Hematopoietic multipotent progenitor cell (in vitro differentiated cells): ENCODE measurements at regions not wholly inside any gene's neighbourhood (a gene's known extent, or its start where the extent isn't known, plus 50 kb on each side); places are given as distances from the start of the nearest gene placed in this dataset.
A peak's percentile ranks its signal among the peaks of the same experiment; 100 is the strongest.
"Not testable (repeated sequence)": the region's sequence is repeated elsewhere in the genome, so short reads cannot be mapped to it uniquely, and the experiment has no call there.

Experiments
- DNase-seq, 3 donors: peaks; one replicate each; pipeline ENCODE4 v3.0.0-alpha.2; 2011 to 2015; ENCODE audit warnings: low read depth in 2 of 3, low spot score in 2 of 3

DNA sequence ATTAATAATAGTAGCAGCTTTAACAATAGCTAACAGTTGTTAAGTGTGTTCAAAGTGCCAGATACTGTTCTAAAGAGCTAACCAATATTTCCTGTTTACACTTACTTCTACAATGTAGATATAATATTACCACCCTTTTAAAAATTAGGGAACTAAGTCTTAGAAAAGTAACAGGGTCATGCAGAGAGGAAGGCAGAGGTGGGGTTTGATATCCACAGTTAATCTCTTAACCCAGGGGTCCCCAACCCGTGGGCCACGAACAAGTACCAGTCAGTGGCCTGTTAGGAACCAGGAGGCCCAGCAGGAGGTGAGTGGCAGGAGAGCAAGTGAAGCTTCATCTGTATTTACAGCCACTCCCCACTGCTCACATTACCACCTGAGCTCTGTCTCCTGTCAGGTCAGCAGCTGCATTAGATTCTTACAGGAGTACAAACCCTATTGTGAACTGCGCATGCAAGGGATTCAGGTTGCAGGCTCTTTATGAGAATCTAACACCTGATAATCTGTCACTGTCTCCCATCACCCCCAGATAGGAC is 89.1 kb downstream of the ACTL7B start:
- DNase-seq: peak in 1 of 3 donors; percentile 36

DNA sequence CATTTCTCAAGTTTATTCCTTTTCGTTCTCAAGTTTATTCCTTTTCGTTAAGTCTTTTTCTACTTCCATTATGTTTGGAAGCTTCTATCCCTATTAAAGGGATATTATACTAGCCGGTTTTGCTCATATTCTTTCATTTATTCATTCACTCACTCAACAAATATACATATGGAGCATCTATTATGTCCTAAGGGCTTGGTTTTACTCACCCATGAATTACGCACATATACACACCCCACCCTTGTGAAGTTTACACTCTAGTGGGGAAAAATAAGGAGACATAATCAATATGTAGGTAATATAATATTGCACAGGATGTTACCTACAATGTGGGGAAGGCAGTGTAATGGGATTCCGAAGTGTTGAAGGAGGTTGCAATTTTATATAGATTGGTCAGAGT is 90.5 kb downstream of the ACTL7B start:
- no peak for DNase-seq

DNA sequence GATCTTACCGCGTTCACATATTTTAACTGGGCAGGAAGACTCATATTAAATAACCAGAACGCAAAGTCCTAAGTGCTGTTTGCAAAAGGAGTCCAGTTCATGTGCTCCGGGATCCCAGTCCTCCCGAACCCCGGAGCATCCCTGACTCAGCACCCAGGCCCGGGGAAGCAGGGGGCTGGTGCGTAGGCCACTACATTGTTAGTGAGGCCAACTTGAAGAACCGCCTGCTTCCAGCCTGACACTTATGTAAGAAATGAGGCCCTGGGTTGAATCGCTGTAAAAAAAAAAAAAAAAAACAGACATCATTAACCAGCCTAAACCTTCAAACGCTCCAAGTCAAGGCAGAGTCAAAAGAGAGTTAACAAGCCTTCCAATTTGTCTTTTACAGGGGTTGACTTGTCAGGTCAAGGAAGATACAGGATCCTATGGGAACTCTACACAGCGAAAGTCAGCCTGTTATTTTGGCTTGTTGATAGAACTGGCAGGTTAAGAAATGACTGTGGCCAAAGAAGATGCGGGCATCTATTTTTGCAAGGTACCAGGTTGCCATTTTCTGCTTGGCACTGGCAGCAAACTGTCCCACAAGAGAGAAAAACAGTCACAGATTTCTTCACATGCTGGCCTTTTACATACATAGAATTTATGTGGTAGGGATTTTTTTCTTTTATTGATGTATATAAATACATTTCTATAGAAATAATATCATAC is 93.3 kb downstream of the ACTL7B start:
- DNase-seq: no peak

DNA sequence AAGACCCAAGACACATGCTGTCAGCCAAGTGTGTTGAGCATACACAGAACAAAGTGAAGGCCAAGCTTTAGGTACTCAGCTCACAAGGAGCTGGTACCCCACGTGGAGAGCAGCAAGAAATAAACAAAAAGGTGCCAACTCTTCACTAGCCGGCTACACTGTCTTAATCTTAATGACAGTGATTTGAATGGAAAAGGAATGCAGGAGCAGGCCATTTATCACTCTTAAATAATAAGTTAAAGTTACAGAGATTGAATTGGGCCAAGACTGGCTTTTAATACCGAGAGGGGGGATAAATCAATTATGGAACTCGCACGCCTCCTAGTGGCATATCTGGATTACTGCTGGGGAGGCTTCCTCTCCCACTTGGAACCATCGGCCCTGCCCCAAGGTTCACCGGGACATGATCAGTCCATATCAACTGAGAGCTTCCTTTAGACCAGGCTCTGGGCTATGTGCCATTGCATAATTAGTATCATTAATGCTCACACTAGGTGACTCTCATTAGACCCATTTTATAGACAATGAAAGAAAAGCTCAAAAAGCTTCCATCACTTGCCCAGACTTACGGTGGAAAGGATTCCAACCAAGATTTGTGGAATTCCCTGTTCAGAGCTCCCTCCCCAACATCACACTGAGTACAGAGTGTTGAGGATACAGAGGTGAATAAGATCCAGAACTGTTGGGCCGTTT is 94.0 kb downstream of the ACTL7B start:
- peak in 2 of 3 donors; percentile 37 to 67 for DNase-seq

DNA sequence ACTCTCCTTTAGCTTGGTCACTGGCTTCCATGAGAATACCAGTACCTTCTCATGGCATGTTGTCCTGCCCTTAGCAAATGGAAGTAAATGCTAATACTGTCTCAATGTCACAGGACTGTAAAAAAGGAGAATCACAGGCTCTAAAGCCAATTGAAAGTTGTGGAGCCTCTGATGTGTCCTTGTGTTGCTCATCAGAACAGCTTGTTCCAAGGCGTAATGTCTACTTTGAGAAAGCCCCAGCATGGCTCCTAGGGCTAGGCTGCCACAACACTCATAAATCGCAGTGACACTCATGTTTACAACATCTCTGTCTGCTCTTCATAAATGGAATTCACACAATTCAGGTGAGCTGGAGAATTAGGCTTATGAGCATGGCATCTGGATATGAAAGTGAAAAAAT is 94.9 kb downstream of the ACTL7B start:
- DNase-seq: no peak

DNA sequence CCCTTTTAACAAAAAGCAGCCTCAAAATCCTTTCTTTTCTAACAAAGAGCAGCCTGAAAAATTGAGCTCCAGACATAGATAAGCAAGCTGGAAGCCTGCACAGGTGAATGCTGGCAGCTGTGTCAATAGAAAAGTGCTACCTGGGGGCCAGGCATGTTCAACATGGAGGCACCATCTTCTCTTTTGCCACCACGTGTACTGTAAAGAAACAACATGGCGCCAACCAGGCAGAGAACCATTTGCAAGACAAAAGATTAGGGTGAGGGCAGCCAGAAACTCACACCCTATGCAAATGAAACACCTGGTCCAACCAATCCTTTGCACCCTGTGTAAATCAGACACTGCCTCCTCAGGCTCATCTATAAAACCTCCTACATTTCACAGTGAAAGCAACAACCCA is 96.0 kb downstream of the ACTL7B start:
- no peak for DNase-seq

DNA sequence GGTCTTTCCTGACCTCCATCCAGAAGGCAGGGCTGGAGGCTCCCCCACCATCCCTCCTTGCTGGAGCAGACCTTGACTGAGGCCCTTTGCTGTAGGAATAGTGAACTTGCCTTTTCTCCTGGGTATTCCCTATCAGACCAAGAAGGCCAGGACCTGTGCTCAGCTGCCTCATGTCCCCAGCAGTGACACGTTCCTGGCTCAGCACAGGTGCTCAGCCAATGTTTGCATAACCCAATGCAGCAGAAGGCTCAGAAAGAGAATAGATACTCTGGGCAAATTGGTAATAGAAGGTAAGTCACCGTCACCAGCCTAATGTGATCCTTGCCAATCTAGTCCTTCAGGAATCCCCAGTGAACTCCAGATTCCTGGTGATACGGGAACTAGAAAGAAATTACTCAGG is 96.4 kb downstream of the ACTL7B start:
- no peak for DNase-seq

DNA sequence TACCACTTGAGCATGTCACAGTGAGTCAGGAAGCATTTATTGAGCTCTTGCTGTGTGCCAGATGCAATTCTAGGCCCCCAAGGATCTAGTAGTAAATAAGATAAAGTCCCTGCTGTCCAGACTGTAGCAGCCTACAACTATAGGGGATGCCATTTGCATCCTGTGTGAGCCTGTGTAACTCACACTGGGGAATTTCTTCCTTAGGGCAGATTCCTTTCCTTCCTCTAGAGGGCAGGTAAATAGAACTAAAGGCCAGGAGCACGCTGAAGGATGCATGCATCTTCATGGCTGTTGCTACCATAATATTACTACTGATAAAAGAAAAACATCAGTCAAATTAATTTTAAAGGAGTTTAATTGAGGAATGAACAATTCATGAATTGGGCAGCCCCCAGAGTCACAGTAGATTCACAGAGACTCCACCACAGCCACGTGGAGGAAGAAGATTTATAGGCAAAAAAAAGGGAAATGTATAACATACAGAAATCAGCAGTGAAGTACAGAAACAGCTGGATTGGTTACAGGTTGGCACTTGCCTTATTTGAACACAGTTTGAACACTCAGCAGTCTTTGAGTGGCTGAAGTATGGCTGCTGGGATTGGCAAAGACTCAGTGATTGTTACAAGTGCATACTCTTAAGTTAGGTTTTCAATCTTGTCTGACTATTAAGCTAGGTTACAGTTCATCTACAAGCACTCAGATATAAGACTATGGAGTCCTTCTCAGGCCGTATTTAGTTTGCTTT is 98.9 kb downstream of the ACTL7B start:
- no peak for DNase-seq

DNA sequence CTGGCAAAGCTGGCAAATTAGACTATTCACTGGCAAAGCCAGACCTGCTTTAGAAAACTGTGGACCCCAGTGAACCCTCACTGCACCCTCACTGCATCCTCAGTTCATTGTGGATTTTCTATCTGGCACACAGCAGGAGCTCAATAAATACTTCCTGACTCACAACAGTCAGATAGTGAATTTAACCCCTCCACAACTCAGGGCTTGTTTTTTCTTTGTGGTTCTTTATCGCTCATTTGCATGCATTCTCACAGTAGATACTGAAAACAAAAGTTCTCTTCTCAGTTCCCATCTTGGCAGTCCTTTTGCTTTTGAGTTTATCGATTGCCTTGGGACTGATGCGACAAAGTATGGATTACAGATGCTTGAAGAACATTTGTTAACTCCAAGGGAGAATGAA is 99.8 kb downstream of the ACTL7B start:
- no peak for DNase-seq

DNA sequence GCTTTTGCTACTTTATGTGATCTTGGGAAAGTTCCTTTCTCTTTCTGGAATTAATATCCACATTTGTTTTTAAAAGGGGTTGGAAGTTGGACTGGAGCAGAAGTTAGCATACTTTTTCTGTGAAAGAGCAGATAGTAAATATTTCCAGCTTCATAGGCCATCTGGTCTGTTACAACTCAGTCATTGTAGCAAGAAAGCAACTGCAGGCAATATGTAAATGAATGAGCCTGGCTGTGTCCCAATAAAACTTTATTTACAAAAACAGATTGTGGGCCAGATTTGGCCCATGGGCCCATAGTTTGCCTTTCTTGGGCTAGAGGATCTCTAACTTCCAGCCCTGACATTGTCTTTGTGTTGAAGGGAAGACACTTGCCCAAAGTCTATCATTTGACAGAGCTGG is 104.4 kb downstream of the ACTL7B start:
- no peak for DNase-seq

DNA sequence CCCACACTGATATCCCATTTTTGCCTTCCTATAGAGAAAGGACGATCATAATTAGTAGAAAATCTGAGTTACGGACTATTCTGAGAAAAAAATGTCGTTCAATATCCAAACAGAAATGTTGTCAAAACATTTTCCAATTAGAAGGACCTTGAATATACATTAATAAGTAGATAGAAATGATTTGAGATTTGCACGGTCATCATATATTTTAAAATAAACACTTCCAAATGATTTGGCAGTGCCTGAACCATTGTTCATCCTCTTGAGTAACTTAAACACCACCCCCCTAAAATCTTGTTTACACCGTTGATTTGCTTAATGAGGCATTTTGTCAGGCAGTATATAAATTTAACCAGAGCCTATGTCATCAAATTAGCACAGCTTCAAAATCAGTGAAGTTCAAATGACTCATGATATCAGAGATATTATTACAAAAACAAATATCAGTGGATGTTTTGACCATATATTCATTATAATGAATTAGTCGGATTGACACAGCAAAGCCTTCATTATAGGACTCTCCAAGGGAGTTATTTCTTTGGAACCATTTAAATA is 105.0 kb downstream of the ACTL7B start:
- no peak for DNase-seq

DNA sequence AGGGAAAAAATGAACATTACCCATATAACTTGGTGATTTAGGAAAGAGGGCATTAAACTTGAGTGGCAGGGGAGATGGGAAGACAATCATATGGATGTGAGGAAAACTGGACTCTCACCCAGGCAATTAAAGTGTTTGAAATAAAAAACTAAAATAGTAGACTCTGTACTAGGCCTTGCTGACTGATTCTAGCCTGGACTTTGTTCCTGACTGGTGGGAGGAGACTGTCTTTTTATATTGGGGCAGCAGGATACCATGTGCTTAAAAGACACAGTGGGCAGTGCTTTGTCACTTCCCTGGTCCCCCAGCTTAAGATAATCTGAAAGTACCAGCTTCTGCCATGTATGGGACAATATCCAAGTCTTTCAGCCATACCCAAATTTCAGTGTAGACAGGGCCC is 107.0 kb downstream of the ACTL7B start:
- no peak for DNase-seq

DNA sequence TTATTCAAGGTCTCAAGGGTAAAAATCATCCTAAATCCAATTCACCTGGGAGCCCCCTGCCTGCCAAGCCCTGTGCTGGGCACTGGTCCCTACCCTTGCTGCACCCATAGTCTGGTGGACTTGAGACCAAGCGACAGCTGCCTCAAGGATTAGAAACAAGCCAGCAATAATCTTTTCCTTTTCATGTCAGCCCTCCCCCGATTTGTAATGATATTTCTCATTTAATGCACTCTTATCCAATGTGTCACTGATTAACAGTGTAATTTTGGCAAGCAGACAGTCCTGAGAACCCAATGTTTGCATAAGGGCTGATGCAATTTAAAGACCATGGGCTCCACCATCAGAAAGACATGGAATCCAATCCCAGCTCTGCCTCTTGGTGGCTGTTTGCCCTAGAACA is 108.9 kb downstream of the ACTL7B start:
- no peak for DNase-seq

DNA sequence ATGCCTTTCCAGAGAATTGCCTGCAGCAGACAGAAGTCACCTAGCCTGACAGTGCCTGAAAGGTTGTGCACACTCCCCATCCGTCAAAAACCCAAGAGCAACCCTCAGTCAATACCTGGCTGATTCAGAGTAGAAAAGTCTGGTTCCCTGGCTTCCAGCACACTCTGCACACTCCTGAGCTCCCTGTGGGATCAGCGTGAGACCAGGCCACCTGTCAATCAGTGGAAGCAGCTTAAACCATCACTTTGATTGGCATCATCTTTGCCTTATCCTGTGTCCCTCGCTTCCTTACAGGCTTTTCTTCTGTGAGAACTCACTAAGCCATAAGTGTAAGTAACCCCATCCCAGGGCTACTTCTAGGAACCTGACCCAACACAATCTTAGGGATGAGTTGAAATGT is 109.8 kb downstream of the ACTL7B start:
- no peak for DNase-seq

DNA sequence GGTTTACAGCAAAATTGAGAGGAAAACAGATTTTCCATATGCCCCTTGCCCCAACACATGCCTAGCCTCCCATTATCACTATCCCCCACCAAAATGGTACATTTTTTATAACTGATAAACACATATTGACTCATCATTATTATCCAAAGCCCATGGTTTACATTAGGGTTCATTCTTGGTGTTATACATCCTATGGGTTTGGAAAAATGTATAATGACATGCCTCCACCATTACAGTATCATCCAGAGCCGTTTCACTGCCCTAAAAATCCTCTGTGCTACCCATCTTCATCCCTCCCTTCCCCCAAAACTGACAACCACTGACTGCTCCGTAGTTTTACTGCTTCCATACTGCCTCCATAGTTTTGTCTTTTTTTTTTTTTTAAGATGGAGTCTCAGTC is 111.1 kb downstream of the ACTL7B start:
- DNase-seq: no peak

DNA sequence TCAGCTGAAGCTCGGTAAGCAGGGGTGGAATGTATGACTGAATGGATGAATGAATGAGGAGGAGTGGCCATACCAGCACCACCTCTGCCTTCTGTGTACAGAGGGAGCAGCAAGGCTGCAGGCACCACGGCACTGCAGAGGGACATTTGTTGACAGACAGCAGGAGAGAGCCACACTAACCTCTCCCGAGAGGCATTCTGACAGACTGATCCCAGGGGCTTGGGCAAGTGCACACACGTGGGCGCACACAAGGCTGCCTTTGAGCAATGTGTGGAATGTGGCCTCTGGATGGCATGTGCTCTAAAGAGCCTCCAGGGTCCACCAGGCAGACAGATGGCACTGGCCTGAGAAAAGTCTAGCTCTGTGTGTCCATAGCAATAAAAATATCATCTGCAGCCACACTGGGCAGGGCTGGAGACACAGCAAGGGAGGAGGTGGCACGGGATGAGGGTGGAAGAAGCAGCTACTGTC is 111.8 kb downstream of the ACTL7B start:
- no peak for DNase-seq

DNA sequence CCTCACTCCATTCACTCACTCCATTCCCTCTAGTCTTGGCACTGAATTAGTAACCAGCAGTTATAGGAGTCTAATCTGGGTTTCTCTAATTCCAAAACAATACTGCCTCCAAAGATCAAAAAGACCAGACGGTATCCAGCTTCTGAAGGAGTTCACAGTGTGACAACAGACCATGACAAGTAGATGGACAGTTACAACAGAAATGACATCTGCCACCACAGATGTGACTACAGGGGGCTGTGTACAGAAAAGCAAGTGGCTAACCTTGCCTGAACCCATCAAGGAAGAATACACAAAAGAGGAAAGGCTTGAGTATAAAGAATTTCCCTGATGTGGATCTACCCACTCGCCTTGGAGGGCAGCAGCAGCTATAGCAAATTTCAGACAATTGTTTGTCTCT is 112.4 kb downstream of the ACTL7B start:
- DNase-seq: no peak

DNA sequence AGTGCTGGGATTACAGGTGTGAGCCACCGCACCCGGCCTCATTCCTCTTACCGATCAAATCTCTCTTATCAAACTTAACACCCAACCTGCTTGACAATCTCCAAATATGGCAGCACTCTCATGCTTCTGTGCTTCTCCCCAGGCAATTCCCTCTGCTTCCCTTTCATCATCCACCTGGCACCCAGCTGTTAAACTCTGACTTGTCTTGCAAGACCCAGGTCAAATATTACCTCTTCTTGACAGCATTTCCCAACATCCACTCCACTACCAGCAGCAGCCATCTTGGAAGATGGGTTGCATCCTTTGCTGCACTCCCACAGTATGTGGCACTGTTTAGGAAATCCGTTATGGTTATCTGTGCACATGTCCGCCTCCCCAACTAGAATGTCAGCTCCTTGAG is 113.6 kb downstream of the ACTL7B start:
- DNase-seq: no peak

DNA sequence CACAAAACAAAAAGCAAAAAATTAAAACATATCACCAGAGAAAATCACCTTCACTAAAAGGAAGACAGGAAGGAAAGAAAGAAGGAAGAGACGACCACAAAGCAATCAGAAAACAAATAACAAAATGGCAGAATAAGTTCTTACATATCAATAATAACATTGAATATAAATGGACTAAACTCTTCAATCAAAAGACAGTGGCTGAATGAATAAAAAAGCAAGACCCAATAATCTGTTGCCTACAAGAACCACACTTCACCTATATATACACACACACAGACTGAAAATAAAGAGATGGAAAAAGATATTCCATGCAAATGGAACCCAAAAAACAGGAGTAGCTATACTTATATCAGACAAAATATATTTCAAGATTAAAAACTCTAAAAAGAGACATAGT is 124.5 kb downstream of the ACTL7B start:
- DNase-seq: not testable (repeated sequence)

DNA sequence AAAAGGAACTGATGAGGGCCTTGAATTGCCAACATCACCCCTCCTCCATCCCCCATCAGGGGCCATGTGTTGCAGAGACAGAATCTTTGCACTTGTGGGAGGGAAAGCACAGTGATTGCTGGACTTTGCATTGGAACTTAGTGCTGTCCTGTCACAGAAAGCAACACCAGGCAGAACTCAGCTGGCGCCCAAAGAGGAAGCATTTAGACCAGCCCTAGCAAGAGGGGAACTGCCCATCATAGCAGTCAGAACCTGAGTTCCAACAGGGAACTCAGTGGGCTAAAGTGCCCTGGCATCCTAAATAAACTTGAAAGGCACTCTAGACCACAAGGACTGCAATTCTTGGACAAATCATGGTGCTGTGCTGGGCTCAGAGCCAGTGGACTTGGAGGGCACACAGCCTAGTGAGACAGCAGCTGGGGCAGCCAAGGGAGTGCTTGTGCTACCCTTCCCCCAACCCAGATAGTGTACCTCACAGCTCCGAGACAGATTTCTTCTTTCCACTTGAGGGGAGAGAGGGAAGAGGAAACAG is 128.1 kb downstream of the ACTL7B start:
- DNase-seq: peak in 1 of 3 donors; percentile 35

DNA sequence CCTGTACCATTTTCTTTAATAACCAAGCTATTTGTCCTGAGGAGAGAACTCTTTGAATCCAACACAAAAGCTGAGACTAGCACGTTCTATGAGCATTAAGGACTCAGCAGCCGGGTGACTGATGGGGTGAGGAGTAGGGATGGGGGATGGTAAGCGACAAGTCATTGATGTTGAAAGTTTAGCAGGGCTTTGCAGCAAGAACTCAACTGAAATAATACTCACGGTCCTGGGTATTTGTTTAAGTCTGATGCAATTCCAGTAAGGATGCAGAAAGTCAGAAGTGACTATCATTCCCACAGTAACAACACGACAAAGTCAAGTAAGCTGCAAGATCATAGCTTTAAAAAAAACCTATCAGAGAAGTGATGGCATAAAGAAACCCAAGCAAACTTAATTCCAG is 131.1 kb downstream of the ACTL7B start:
- DNase-seq: no peak
